Endothelial cell of umbilical vein (primary cell): ENCODE measurements at regions not wholly inside any gene's neighbourhood (a gene's known extent, or its start where the extent isn't known, plus 50 kb on each side); places are given as distances from the start of the nearest gene placed in this dataset.

Experiments
- BruUV-seq: library from RNA; stranded (reverse); fragments of 400-500 nt; replicated peaks from 2 replicates; lab custom pipeline; 2021; lab: Mats Ljungman, UMichigan
- CTCF ChIA-PET: fragments of 300-600, 350-600 bp; sonication (Branson Sonifier 250); formaldehyde crosslinking; loops from one replicate; lab custom pipeline; 2021; ENCODE audit warnings: antibody characterized with exemption, inconsistent platforms; lab: Charles Lee
- POLR2A ChIA-PET: fragments of 300-600, 350-600 bp; sonication (Branson Sonifier 250); formaldehyde crosslinking; loops from one replicate; lab custom pipeline; 2021; ENCODE audit warnings: antibody characterized with exemption, inconsistent platforms; lab: Charles Lee
- DNase-seq: peaks from one replicate; pipeline ENCODE4 v3.0.0-alpha.2; 2011; ENCODE audit warnings: low read depth, low spot score
- FAIRE-seq: peaks from 2 replicates; lab custom pipeline; 2011; peaks lifted over from hg19 to GRCh38; lab: Jason Lieb, UNC
- H2AFZ ChIP-seq: 2 replicates; pipeline ENCODE4 v1.6.0; 2012; ENCODE audit warnings: low read depth, low read length, control low read depth, inconsistent platforms
- H3K27ac ChIP-seq: 2 replicates; pipeline ENCODE4 v1.5.1; 2011; ENCODE audit warnings: low read depth, mild to moderate bottlenecking, control low read depth, low read length, moderate library complexity; ENCODE audit not compliant: insufficient read depth
- H3K27me3 ChIP-seq, 2 experiments: 2 replicates each; pipeline versions ENCODE4 v1.6.0 to v1.6.1; 2011; ENCODE audit warnings: low read length in 2 of 2, mixed read lengths in 1 of 2; ENCODE audit not compliant: control insufficient read depth in 2 of 2, insufficient read depth in 2 of 2
- H3K36me3 ChIP-seq, 2 experiments: 2 replicates in 1 of 2; 3 replicates in 1 of 2; pipeline ENCODE4 v1.5.1; 2011; ENCODE audit warnings: low read length in 2 of 2, mild to moderate bottlenecking in 1 of 2, moderate library complexity in 1 of 2; ENCODE audit not compliant: control insufficient read depth in 2 of 2, insufficient read depth in 2 of 2; ENCODE audit errors: extremely low read depth in 1 of 2
- H3K4me1 ChIP-seq: 3 replicates; pipeline ENCODE4 v1.5.1; 2011; ENCODE audit warnings: mild to moderate bottlenecking, low read length; ENCODE audit not compliant: control insufficient read depth, insufficient read depth; ENCODE audit errors: extremely low read depth
- H3K4me2 ChIP-seq: 2 replicates; pipeline ENCODE4 v1.6.1; 2011; ENCODE audit warnings: low read length, control low read depth, mixed read lengths; ENCODE audit not compliant: insufficient read depth
- H3K4me3 ChIP-seq, 3 experiments: fragments of 200-600 bp in 1 of 3; sonication (generic), shearing (Covaris generic) in 1 of 3; replicated peaks in 1 of 3; 2 replicates each; pipeline ENCODE4 v1.5.1; 2011 to 2016; ENCODE audit warnings: control low read depth in 3 of 3, low read length in 3 of 3, mild to moderate bottlenecking in 2 of 3, inconsistent platforms in 1 of 3, low read depth in 1 of 3, moderate library complexity in 1 of 3; ENCODE audit not compliant: insufficient read depth in 1 of 3
- H3K79me2 ChIP-seq: 2 replicates; pipeline ENCODE4 v1.6.0; 2012; ENCODE audit warnings: low read length, inconsistent platforms; ENCODE audit not compliant: control insufficient read depth, insufficient read depth
- H3K9ac ChIP-seq: replicated peaks from 2 replicates; pipeline ENCODE3; 2011; ENCODE audit warnings: low read length, control low read depth; ENCODE audit not compliant: insufficient read depth; ENCODE audit errors: extremely low read depth
- H3K9me1 ChIP-seq: replicated peaks from 3 replicates; pipeline ENCODE4 v1.6.0; 2011; ENCODE audit warnings: mild to moderate bottlenecking, low read length; ENCODE audit not compliant: control insufficient read depth, insufficient read depth; ENCODE audit errors: extremely low read depth
- H3K9me3 ChIP-seq: replicated peaks from 2 replicates; pipeline ENCODE4 v1.5.1; 2012; ENCODE audit warnings: low read length, inconsistent platforms; ENCODE audit not compliant: control insufficient read depth, insufficient read depth
- H4K20me1 ChIP-seq: replicated peaks from 2 replicates; pipeline ENCODE3; 2011; ENCODE audit warnings: mild to moderate bottlenecking, low read length; ENCODE audit not compliant: control insufficient read depth, insufficient read depth; ENCODE audit errors: extremely low read depth
- CTCF ChIP-seq, 2 donors: IDR thresholded peaks; 1 replicate in 1 of 2; 2 replicates in 1 of 2; pipeline ENCODE4 v1.5.1; 2011; ENCODE audit warnings: low read length in 2 of 2, mild to moderate bottlenecking in 2 of 2, moderate library complexity in 2 of 2, control low read depth in 1 of 2, inconsistent platforms in 1 of 2, low read depth in 1 of 2; ENCODE audit not compliant: insufficient read depth in 1 of 2; ENCODE audit errors: extremely low read depth in 1 of 2
- EZH2 ChIP-seq: IDR thresholded peaks from 2 replicates; pipeline ENCODE4 v1.6.1; 2012; ENCODE audit warnings: borderline replicate concordance, low read depth, mild to moderate bottlenecking, moderate library complexity, low read length, inconsistent platforms; ENCODE audit not compliant: severe bottlenecking
- FOS ChIP-seq: IDR thresholded peaks from 2 replicates; pipeline ENCODE4 v1.6.1; 2011; ENCODE audit warnings: mild to moderate bottlenecking, low read length, moderate library complexity, borderline replicate concordance; ENCODE audit not compliant: insufficient read depth
- JUN ChIP-seq: IDR thresholded peaks from 2 replicates; pipeline ENCODE4 v1.6.1; 2011; ENCODE audit warnings: borderline replicate concordance, low read depth; ENCODE audit not compliant: insufficient read length, insufficient read depth
- MAX ChIP-seq: IDR thresholded peaks from 2 replicates; pipeline ENCODE4 v1.6.1; 2011; ENCODE audit not compliant: insufficient read depth, insufficient read length
- POLR2A ChIP-seq: IDR thresholded peaks from 2 replicates; pipeline ENCODE4 v1.6.1; 2012; ENCODE audit warnings: low read depth, mild to moderate bottlenecking, control low read depth, low read length
- POLR2AphosphoS5 ChIP-seq: IDR thresholded peaks from 2 replicates; pipeline ENCODE4 v1.6.1; 2012; ENCODE audit warnings: low read depth, mild to moderate bottlenecking, control low read depth, low read length, moderate library complexity; ENCODE audit not compliant: insufficient read depth
- dilution Hi-C: fragments of 300-500 bp; cut with MboI; formaldehyde crosslinking; loops from one replicate; pipeline ENCODE4 v1.15.0; 2019; ENCODE audit warnings: low sequenced_read_pairs; ENCODE audit not compliant: extremely low pct_ligation_motif_present
- intact Hi-C: fragments of 100-400 bp; cut with micrococcal nuclease; formaldehyde crosslinking; loops from one replicate; pipeline ENCODE4 v1.10.0; 2022

DNA sequence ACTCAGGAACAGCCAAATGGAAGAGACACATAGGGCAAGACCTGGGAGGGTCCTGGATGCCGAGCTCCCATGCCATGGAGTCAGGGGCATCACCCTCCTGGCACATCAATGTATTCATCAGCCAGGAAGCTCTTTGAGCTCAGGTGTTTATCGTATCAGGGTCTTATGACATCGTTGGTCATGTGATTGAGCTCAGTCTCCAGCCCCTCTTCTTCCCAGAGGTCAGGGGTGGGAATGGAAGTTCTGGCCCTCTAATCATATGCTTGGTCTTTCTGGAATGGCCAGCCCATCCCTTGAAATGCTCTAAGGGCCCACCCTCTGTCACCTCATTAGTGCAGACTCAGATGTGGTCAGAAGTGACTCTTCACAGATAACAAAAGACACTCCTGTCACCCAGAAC, 52.4 kb upstream of the TULP4 start:
- Histone ChIP-seq H3K27ac (no peak overlapping the region), H2AFZ (no peak overlapping the region), H3K9me1 (no peaks in the 10 kb centered on the region), H3K9me3 (no peaks in the 10 kb centered on the region), H3K79me2 (peaks cover 24% of the 10 kb centered on the region), H3K9ac (no peak overlapping the region), H3K27me3 (no peaks in the 10 kb centered on the region), H3K4me1 (no peaks in the 10 kb centered on the region), H3K36me3 (peaks cover 0 to 7% of the 10 kb centered on the region in 2 experiments), H4K20me1 (no peaks in the 10 kb centered on the region), H3K4me2 (no peak overlapping the region), H3K4me3 (no peak overlapping the region)
- no peak for DNase-seq
- CTCF ChIA-PET, result interaction anchor here (0.6 kb wide), 1 partner anchor 14 kb away, joined by 3 read pairs; no protein-coding TSS in a partner anchor
- no TSS peak for BruUV-seq
- TF ChIP-seq MAX, result no peak
- TF ChIP-seq POLR2A, result no peak
- no peak for TF ChIP-seq EZH2
- TF ChIP-seq POLR2AphosphoS5, result no peak
- no peak for TF ChIP-seq JUN
- no peak for TF ChIP-seq CTCF (IDR thresholded peaks at IDR 0.05; ENCODE audit: extremely low read depth in 1 of 2, insufficient read depth in 1 of 2, low read depth in 1 of 2, low read length in 2 of 2)
- TF ChIP-seq FOS, result no peak
- POLR2A ChIA-PET, result no interaction called here
- intact Hi-C loops, result no loop called here
- dilution Hi-C loops, result no loop called here
- FAIRE-seq, result no peak
